Lower lobe of right lung (tissue), 2 donors: ENCODE measurements at regions not wholly inside any gene's neighbourhood (a gene's known extent, or its start where the extent isn't known, plus 50 kb on each side); places are given as distances from the start of the nearest gene placed in this dataset.

Source experiments
- ATAC-seq, 2 donors: fragments of 200-7000 bp; cut with Tn5 transposase; one replicate each; pipeline ENCODE4 v1.9.1; 2020 to 2022; ENCODE audit warnings: mild to moderate bottlenecking in 2 of 2, moderate library complexity in 2 of 2
- DNase-seq: peaks from one replicate; pipeline ENCODE4 v3.0.0-alpha.2; 2020
- H3K27ac ChIP-seq: fragments of 200-600 bp; one replicate; pipeline ENCODE4 v1.8.0; 2022
- H3K27me3 ChIP-seq: fragments of 200-600 bp; one replicate; pipeline ENCODE4 v1.8.0; 2022; ENCODE audit warnings: low read depth
- H3K36me3 ChIP-seq: fragments of 200-600 bp; one replicate; pipeline ENCODE4 v1.8.0; 2022; ENCODE audit warnings: mild to moderate bottlenecking
- H3K4me1 ChIP-seq: fragments of 200-600 bp; one replicate; pipeline ENCODE4 v1.8.0; 2022
- H3K4me3 ChIP-seq: fragments of 200-600 bp; one replicate; pipeline ENCODE4 v1.8.0; 2022; ENCODE audit warnings: mild to moderate bottlenecking
- H3K9me3 ChIP-seq: fragments of 200-600 bp; one replicate; pipeline ENCODE4 v1.8.0; 2022
- intact Hi-C: fragments of 100-400 bp; cut with DNase I; formaldehyde crosslinking; loops from one replicate; pipeline ENCODE4 v1.11.0; 2022
- TF ChIP-seq, protein P1 (sequence below): fragments of 200-600 bp; IDR thresholded peaks from one replicate; pipeline ENCODE4 v1.8.0; 2022; ENCODE audit warnings: antibody characterized with exemption, mild to moderate bottlenecking
- donor health status: DM: no; HTN: yes; CAD: no; lungs with severe emphysema.

GRCh38 chr2:144712550-144712940, 192.6 kb upstream of the ZEB2 start:
- intact Hi-C loops = no loop called here
- no peaks in the 10 kb centered on the region for H3K36me3 ChIP-seq
- peak; percentile 39 to 58 for ATAC-seq
- peaks cover 10% of the 10 kb centered on the region for H3K4me1 ChIP-seq
- H3K9me3 ChIP-seq = no peaks in the 10 kb centered on the region
- H3K27me3 ChIP-seq = no peaks in the 10 kb centered on the region
- no peak overlapping the region for H3K4me3 ChIP-seq
- H3K27ac ChIP-seq = no peak overlapping the region
- no peak for DNase-seq
- TF ChIP-seq, protein P1, sequence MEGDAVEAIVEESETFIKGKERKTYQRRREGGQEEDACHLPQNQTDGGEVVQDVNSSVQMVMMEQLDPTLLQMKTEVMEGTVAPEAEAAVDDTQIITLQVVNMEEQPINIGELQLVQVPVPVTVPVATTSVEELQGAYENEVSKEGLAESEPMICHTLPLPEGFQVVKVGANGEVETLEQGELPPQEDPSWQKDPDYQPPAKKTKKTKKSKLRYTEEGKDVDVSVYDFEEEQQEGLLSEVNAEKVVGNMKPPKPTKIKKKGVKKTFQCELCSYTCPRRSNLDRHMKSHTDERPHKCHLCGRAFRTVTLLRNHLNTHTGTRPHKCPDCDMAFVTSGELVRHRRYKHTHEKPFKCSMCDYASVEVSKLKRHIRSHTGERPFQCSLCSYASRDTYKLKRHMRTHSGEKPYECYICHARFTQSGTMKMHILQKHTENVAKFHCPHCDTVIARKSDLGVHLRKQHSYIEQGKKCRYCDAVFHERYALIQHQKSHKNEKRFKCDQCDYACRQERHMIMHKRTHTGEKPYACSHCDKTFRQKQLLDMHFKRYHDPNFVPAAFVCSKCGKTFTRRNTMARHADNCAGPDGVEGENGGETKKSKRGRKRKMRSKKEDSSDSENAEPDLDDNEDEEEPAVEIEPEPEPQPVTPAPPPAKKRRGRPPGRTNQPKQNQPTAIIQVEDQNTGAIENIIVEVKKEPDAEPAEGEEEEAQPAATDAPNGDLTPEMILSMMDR = no peak

DNA sequence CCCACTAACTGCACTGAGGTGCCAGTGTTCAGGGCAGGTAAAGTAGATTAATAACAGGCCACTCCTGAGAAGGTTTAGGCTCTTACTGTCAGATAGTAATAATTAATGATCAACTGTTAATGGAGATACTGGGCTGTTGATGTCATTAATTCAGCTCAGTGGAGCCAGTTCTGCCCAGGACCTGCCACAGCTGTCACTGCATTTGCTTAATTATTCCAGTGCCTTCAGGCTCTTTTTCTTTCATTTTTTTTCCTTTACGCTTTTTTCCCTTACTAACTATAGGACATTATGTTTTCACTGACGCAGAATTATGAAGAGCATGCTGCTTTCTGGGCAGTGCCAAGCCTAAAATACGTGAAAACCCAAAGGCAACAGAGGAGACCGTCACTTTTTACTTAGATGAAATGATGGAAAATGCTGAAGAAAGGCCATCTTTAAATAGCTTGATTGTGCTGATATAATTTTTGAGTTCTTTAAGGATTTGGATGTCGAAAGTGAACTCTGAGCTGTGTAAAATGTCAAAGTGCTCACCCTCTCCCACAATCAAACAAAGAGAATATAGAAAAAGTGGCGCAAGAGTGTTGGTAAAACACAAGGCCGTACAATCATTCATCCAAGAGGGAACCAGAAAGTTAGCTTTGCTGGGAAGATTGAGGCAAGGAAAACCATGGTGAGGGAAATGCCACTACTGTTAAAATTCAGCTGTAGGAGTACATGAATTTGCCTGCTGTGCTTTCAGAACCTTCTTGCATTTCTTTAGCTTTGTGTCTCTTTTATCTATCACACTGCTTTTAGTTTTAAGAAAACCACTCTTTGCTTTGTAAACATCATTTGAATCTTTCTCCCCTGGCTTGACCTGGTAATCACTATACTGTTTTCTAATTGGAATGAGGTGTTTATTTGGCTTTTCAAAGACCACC, 192.0 kb upstream of the ZEB2 start:
- DNase-seq = no peak
- H3K36me3 ChIP-seq = no peaks in the 10 kb centered on the region
- H3K27ac ChIP-seq = no peak overlapping the region
- no peaks in the 10 kb centered on the region for H3K9me3 ChIP-seq
- intact Hi-C loops = no loop called here
- H3K27me3 ChIP-seq = no peaks in the 10 kb centered on the region
- TF ChIP-seq, protein P1 = no peak
- H3K4me3 ChIP-seq = no peak overlapping the region
- H3K4me1 ChIP-seq = peaks cover 10% of the 10 kb centered on the region
- ATAC-seq = no peak

DNA sequence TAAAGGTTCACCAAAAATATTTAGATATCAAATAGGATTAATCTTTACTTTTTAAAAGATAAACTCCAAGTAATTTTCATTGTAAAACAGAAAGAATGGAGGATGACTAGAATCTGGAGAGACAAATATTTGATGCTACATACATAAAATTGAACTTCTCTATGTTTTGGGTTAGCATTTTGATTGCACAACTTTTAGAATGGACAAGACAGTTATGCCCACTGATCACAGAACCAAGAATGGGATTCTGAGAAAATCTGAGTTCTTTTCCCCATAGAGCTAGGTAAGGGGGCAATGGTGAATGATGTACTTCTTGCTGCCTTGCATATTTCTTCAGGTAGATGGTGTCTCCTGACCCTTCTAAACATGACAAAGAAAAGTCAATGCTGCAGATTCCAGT, 191.2 kb upstream of the ZEB2 start:
- intact Hi-C loops = no loop called here
- H3K27me3 ChIP-seq = no peaks in the 10 kb centered on the region
- DNase-seq = no peak
- no peaks in the 10 kb centered on the region for H3K9me3 ChIP-seq
- no peaks in the 10 kb centered on the region for H3K36me3 ChIP-seq
- TF ChIP-seq, protein P1 = no peak
- H3K4me3 ChIP-seq = no peak overlapping the region
- H3K27ac ChIP-seq = no peak overlapping the region
- H3K4me1 ChIP-seq = peaks cover 10% of the 10 kb centered on the region
- ATAC-seq = no peak

DNA sequence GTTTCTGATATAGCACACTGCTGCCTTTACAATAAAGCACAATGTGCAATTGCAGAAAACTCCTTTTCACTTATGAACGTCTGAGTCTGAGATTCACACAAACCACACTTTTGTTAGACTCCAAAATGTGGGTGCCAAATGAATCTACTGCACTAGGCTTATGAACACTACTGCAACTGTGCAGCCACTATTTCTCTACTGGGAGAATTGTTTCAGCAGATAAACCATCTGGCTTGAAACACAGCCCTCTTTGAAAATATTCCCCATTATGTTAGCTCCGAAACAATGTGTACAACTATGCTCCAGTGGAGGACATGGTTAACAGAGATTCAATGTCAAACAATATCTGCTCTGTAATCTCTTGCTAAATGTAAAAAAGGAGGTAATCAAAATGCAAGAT, 188.7 kb upstream of the ZEB2 start:
- TF ChIP-seq, protein P1 = no peak
- Histone ChIP-seq H3K4me3 (no peak overlapping the region), H3K36me3 (no peaks in the 10 kb centered on the region), H3K4me1 (peaks cover 10% of the 10 kb centered on the region), H3K9me3 (no peaks in the 10 kb centered on the region), H3K27ac (no peak overlapping the region), H3K27me3 (no peaks in the 10 kb centered on the region)
- ATAC-seq = no peak
- no peak for DNase-seq
- intact Hi-C loops = no loop called here

DNA sequence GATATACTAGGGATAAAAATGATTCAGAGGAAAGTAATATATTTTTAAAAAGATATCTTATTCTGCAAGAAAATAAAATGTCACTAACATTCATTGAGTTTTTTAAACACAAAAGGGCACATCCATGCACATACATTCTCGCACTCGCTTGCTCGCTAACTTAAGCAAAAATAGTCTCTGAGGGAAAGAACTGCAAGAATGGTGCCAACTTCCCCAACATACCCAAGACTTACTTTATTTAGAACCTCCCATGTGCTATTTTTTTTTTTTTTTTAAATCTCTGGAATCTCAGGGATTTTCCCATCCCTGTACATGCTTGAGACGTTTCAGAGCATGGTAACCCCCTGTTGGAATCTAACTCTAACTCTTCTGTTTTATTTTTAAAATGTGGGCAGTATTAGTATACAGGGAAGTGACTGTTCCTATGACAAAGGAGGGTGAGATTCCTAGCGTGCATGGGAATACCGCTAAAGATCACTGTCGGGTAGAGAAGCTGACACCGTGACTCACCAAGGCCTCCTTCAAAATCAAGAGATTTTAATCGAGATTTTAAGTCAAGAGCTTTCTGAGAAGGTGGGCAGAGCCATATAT, 187.9 kb upstream of the ZEB2 start:
- Histone ChIP-seq H3K36me3 (no peaks in the 10 kb centered on the region), H3K27ac (no peak overlapping the region), H3K9me3 (no peaks in the 10 kb centered on the region), H3K27me3 (no peaks in the 10 kb centered on the region), H3K4me1 (peaks cover 4% of the 10 kb centered on the region), H3K4me3 (no peak overlapping the region)
- TF ChIP-seq, protein P1 = no peak
- ATAC-seq (no peak), DNase-seq (no peak)
- intact Hi-C loops = no loop called here
